ENCODE measurements at regions not wholly inside any gene's neighbourhood (a gene's known extent, or its start where the extent isn't known, plus 50 kb on each side); places are given as distances from the start of the nearest gene placed in this dataset.

DNA sequence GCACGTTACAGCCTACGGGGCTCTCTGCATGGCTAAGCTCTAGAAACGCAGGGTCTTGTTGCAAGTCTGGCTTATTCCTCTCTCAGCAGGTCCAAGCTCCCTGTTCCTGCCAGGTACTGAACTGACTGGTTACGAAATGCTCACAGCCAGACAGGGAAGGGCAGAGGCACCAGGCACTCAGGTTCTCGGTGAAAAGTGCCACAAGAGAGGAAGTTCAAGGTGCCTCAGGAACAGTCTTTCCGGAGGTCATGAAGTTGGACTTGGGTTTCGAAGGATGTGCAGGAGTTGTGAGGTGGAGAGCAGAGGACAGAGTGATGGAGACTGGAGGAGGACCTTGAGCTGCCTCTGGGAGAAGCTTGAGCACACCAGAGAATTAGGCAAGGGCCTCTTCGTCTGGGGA is 124.7 kb upstream of the GSE1 start:
- DNase-seq (no peak), ATAC-seq (no peak)
- intact Hi-C loops (cut with micrococcal nuclease): no loop called here

DNA sequence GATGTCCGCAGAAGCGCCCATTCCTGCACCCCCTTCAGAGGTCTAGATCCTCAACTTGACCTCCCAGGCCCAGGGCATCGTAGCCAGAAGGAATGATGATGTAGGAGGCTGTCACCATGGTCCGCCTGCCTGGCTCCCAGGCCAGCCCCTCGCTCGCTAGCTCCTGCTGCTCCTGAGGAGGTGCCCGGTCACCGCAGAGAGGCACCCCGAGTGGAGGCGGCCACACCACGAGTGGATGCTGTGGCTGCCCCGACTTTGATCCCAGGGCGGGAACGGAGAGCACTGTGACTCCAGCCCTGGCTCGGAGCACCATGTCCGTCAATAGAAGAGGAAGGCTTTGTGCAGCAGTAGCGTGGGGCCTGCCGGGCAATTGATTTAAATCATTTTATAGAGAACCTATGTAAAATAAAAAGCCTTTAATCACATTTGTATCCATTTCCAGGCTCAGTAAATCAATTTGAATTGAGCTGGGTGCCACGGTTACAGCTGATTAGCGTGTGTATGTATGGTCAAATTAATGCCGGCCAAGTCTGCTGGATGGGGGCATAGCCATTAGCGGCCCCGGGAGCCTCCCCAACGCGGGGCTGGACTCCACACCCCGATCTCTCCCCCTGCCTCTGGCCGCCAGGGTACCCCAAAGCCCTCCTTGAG is 122.6 kb upstream of the GSE1 start:
- intact Hi-C loops (cut with micrococcal nuclease): no loop called here
- DNase-seq (no peak), ATAC-seq (no peak)

DNA sequence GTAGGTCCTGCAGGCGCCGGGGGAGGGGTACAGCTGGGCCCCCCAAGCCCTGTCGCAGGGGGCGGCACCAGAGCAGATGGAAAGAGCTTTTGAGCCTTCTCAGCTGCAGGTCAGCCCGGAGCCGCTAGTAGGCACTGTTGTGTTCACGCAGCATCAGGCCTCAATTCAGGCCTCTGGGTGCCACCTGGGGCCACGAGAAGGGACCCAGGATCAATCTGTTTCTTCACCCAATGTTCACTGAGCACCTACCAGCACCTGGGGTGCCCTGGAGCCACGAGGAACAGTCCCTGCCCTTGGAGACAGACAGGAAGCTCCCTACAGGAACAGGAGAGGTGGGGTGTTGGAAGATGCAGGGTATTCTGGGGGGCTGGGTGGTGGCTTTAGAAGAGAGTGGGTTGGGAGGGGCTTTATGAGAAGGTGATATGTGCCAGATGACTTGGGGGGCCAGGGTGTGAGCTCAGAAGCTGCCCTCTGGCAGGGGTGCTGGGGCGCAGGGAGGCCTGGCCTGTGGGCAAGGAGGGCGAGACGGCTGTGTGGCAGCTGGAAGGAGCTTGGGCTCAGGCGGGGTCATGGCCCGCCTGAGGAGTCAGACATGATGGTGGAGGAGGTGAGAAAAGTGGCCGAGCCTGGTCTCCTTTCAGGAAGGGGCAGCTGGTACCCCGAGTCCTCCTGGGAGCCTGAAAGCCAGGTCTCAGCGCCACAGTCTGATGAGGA is 121.9 kb upstream of the GSE1 start:
- DNase-seq: no peak
- ATAC-seq: no peak
- intact Hi-C loops (cut with micrococcal nuclease): no loop called here

DNA sequence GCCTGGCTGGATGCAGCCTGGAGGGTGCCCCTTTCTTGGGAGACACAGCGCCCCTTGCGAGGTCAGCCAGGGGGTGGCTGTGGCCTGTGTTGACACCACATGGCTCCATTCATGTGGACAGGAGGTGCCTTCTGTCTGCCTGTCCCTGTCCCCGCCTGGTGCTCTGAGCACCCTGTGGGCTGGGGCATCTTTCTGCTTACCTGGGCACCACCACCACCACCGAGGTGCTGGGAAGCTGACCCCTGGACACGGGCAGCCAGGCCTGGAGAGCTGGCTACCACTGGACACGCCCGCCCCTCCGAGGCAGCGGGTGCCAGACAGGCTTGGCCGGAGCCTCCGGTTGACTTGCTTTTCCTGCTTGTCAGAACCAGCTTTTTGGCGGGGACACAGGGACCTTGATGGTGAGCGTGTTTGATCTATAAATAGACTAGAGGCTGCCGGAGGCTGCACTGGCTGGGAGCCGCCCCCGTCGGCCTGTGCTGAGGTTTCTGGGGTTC is 121.3 kb upstream of the GSE1 start:
- peak; percentile 94 for ATAC-seq
- DNase-seq: peak; percentile 85
- intact Hi-C loops (cut with micrococcal nuclease): no loop called here

DNA sequence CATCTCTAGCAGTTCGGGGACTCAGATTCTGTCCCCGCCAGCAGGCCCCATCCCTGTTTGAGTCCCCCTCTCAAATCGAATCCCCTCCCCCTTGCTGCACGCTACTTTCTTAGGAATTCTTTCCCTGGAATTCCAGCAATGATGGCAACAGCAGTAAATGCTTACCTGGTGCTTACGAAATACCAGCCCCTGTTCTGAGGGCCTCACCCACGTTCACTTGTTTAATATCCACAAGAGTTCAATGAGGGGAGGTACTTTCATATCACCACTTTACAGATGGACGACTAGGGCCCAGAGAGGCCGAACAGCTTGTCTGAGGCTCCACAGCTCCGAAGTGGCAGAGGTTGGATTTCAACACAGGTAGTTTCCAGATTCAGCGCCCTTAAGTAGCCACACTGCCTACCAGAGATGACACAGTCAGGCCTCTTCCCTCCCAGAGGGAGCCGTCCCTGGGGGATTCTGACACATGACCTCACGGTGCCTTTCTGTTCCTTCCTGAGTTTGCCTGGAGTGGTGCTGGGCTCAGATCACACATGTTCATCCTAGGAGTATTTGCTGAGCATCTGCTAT is 120.7 kb upstream of the GSE1 start:
- intact Hi-C loops (cut with micrococcal nuclease): no loop called here
- no peak for DNase-seq
- no peak for ATAC-seq

DNA sequence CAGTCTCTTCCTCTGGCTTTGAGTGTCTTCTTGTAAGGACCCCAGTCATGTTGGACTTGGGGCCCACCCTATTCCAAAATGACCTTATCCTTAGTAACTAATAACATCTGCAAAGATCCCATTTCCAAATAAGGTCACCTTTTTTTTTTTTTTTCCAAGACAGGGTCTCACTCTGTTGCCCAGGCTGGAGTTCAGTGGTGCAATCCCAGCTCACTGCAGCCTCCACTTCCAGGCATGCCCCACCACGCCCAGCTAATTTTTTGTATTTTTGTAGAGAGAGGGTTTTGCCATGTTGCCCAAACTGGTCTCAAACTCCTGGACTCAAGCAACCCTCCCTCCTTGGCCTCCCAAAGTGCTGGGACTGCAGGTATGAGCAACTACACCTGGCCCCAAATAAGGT is 118.8 kb upstream of the GSE1 start:
- ATAC-seq: no peak
- intact Hi-C loops (cut with micrococcal nuclease): no loop called here
- DNase-seq: no peak

DNA sequence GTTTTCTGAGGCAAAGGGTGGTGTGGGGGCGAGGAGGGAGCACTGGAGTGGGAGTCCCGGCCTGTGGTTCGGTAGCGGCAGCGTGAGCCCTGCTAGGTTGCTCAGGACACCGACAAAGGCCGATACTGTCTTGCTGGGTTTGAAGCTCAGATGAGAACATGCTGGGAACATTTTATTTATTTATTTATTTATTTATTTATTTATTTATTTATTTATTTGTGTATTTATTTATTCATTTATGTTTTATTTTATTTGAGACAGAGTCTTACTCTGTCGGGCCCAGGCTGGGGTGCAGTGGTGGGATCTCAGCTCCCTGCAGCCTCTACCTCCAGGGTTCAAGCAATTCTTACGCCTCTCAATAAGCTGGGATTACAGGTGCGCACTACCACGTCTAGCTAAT is 117.9 kb upstream of the GSE1 start:
- DNase-seq (no peak), ATAC-seq (no peak)
- intact Hi-C loops (cut with micrococcal nuclease): no loop called here

DNA sequence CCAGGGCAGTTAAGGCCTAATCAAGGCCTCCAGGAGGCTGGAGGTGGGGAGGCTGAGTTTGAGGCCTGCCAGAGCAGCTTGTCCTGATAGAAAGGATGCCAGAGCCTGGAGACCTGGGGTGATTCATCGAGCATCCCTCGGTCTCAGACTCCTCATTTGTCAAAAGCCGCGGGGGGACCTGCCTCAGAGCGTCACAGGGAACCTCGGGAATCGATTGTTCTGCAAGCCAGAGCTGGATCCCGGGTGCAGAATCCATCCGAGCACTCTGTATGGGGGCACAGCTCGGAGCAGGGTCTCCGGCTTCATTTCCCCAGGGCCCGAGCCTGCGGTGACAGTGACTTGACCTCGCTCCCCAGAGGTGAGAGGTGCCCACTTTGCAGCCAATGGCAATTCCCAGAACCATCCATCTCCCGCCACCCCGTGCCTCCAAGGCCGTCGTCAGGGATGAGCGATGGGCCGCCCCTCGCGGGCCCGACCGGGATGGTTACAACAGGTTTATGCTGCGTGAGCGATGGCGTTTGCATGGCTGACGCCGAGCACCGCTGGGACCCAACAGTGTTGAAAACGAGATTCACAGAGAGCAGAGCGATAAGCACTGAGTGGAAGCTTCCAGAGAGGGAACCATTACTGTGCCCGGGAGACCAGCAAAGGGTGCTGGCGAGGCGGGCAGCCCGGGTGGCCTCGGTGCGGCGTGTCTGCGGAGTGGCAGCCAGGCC is 117.1 kb upstream of the GSE1 start:
- ATAC-seq (no peak), DNase-seq (no peak)
- intact Hi-C loops (cut with micrococcal nuclease): no loop called here

DNA sequence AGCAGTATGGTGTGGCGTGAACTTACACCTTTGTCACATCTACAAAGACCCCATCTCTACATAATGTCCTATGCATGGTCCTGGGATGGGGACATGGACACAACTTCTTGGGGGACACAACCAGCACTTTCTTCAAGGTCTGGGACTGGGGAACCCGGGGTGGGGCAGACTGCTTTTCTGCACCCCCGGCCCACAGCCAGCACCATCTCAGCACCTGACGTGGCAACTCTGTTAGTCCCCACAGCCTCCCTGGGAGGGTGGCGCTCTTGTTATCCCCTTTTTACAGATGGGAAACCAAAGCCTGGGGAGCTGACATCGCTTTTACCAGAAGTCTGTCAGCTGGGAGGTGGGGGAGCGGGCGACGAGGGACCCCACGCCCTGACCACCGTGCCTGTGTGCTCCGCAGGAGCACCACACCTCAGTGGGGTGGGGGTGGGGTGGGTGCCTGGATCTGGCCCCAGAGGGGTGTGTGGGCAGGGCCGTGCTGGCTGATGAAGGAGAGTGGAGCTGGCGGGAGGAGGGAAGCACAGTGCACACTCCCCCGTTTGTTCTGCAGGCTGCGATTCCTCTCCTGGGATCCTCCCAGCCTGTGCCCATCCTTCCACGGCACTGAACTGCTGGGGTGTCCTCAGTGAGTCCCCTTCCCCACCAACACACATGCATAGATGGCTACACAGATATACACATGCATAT is 115.4 kb upstream of the GSE1 start:
- DNase-seq: no peak
- no peak for ATAC-seq
- intact Hi-C loops (cut with micrococcal nuclease): no loop called here

DNA sequence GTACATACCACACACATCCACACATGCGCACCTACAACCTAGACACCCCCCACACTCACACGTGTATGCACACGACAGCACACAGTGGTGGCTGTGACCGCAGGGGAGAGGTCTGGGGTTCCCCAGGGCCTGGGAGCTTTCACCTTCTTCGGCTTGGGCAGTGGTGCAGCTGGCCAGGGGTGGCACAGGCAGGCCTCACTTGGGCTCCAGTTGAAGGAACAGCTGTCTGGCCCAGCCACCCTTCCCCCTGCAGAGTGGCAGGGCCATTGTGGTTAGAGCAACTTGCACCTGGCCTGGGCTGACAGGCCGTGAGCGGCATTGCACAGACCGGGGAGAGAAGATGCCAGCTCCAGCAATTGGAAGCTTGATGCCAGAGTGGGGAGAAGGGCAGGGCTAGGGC is 114.5 kb upstream of the GSE1 start:
- intact Hi-C loops (cut with micrococcal nuclease): no loop called here
- no peak for DNase-seq

DNA sequence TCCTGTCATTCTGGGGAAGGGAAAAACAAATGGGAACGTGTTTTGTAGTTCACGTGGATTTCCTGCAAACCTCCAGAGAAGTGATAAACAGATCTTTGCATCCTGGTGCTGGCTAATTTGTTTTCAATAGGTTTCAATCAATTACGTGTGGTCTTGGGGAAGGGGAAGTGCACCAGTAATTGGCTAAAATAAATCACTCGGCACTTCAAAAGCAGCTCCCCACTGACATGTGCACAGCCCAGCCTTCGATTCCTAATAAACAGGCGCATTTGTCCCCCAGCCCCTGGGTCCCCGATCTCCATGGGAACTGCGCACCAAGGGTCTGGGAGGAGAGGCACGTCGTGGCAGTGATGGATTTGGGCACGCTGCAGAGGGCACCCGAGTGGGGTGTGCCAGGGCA is 112.9 kb upstream of the GSE1 start:
- intact Hi-C loops (cut with micrococcal nuclease): no loop called here
- ATAC-seq (no peak), DNase-seq (no peak)

More for the DNA sequence above, 114.5 kb upstream of the GSE1 start:
- ATAC-seq: peak; percentile 68

DNA sequence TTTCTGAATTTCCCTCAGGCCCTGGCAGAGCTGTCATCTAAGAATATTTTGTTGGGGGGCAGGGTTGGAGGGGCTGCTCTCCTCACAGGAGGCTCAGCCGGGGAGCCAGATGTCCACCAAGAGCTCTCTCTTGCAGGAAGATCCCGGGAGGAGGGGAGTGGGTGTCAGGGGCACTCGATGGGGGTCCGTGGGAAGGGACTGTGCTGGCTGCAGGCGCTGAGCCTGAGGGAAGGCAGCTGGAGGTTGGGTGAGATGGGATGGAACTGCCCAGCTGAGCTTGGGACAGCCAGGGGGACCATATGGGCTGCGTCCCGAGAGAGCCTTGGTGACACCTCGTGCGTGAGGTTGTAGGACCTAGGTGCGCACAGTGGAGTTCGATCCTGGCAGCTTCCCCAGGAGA is 111.2 kb upstream of the GSE1 start:
- DNase-seq (no peak), ATAC-seq (no peak)
- intact Hi-C loops (cut with micrococcal nuclease): no loop called here

DNA sequence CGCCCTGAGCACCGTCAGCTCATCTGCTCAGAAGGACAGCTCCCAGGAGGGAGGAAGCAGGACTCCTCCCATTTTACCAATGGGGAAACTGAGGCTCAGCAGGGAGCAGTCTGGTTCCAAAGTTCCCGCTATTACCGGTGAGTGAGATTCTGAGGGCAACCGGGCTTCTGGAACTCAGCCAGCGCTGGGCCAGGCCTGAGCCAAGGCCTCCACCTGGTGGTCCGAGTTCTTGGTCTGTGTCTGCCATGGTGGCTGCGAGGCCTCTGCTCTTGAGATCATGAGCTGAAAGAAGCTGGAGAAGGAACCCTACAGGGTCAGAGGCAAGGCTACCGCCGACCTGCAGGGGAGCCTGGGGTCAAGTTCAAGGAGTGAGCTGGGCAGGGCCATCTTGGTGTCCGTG is 110.8 kb upstream of the GSE1 start:
- no peak for ATAC-seq
- no peak for DNase-seq
- intact Hi-C loops (cut with micrococcal nuclease): no loop called here

DNA sequence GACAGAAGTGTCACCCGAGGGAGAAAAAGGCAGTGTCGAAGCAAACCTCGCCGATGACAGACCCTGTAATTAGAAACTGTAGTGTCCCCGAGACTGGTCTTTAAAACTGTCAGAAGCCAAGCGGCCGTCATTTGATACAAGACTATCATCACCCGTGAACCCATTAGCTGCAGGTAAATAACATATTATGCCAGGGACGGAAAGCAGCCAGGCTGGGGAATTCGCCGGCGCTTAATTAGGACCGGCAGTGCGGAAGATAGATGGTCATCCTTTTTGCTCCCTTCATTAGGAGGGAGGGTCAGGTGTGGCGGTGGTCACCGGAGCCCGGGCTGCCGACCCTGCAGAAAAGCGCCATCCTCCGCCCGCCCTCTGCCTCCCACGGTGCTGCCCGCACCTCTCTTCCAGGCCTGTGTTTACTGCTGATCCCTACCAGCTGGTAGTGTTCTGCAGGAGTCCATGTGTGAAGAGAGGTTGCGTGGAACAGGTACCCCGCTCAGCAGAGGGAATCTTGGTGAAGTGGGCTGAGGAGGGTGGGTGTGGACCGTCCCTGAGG is 109.4 kb upstream of the GSE1 start:
- no peak for ATAC-seq
- intact Hi-C loops (cut with micrococcal nuclease): no loop called here

DNA sequence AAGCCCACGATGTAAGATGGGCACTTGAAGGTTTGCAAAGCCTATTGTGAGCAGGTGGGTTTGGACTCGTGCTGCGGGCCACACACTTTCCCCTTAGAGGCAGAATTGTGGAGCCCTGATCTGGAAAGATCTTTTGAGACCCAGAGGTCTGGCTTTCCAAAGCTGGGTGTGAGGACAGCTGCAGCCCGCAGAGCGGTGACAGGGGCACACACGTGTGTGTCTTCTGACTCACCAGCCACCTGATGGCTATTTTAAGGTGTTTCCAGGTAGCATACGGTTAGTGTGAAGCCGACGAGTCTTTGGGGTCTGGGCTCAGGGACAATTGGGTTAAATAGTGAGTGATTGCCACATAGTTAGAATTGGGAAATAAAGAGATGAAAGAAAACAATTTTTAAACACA is 108.9 kb upstream of the GSE1 start:
- intact Hi-C loops (cut with micrococcal nuclease): no loop called here
- ATAC-seq (no peak), DNase-seq (no peak)

More for the DNA sequence above, 109.4 kb upstream of the GSE1 start:
- no peak for DNase-seq

DNA sequence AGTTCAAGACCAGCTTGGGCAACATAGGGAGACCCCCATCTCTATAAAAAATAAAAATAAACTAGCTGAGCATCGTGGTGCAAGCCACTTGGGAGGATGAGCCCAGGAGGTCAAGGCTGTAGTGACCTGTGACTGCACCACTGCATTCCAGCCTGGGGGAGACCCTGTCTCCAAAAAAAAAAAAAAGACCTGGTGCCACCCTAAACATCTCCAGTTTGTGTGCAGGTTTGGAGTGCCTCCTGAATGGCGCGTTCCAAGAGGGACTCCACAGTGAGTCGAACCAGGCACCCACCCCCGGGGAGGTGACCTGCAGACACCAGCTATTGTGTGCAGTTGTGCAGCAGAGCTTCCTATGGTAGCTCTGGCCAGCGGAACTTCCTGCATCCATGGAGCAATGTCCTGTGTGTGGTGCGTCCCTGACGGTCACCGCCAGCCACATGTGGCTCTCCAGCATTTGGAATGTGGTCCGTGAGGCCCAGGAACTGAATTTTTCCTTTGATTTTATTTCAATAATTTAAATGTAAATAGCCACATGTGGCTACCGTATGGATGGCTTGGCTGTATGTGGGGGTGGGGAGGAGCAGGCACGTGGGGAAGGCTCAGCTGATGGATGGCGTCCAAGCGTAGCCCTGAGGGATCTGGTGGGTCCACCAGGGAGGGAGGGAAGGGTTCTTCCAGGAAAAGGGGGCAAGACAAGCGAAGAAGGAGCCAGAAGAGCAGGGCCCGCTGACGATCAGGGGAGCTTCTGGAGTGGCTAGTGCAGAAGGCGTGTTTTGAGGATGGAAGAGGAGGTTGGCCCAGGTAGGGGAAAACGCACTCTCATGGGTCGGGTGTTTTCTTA is 107.1 kb upstream of the GSE1 start:
- intact Hi-C loops (cut with micrococcal nuclease): no loop called here
- ATAC-seq (peak; percentile 41), DNase-seq (no peak)

DNA sequence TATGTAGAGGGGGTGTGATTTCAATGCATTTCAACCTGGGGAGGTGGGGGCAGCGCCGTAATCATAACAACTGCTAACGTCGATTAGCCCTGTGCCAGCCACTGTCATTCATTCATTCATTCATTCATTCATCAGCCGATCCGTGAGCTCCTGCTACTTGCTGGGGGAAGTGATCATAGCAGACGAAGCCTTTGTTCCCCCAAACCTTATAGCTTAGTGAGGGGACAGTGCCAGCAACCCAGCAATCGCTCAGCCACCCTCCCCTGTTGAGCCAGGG is 106.5 kb upstream of the GSE1 start:
- DNase-seq (no peak), ATAC-seq (no peak)
- intact Hi-C loops (cut with micrococcal nuclease): no loop called here

DNA sequence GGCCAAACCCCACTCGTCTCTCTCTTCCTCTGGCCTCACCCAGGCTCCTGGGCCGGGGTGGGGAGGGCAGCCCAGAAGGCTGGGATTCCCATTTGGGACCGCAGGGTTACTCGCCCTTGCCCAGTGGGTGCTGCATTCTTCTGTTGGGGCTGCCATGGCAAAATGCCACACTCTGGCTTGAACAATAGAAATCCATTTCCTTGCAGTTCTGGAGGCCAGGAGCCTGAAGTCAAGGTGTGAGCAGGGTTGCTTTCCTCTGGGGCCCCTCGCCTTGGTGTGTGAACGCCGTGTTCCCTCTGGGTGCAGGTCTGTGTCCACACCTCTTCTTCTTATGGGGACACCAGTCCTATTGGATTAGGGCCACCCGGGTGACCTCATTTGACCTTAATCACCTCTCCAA is 105.8 kb upstream of the GSE1 start:
- intact Hi-C loops (cut with micrococcal nuclease): no loop called here
- peak; percentile 47 for ATAC-seq
- no peak for DNase-seq

DNA sequence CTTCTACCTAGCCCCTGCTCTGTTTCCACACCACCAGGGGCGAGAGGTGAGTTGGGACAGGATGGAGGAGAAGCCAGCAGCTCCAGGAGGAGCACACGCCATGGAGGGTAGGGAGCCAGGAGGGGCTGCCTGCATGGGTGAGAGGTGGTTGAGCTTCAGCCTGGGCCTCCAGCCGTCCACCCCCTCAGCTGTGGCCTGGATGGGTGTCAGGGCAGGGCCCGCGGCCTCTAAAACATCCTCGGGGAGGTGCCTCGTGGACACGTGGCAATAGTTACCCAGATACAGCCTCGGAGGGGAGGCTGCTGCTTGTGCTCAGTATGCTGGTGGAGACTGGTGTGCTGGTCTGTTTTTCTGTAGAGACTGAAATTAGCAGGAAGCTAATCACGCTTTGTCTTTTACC is 104.7 kb upstream of the GSE1 start:
- intact Hi-C loops (cut with micrococcal nuclease): no loop called here
- DNase-seq: no peak
- ATAC-seq: no peak

Measured in left ventricle myocardium superior (tissue), 1 donor.